ENCODE measurements at regions not wholly inside any gene's neighbourhood (a gene's known extent, or its start where the extent isn't known, plus 50 kb on each side); places are given as distances from the start of the nearest gene placed in this dataset.

- no peak for DNase-seq (ENCODE audit: low spot score)
Observed at GRCh38 chr20:48205281-48205782, 420.1 kb upstream of the SULF2 start.

DNA sequence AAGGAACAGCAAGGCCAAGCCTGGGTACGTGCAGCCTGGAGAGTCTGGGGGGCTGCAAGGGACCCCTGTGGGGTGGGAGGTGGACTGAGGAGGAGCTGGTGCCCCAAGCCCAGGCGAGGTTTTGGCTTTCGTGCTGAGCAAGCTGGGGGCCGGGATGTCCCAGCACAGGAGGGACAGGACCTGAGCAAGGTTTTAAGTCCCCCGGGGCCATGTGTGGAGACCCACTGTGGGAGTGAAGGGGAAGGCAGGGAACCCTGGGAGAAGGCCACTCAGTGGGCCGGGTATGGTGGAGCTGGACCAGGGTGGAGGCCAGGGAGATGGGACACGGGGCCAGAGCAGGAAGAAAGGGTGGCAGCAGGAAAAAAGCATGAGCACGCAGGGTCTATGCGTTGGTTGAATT lies 419.2 kb upstream of the SULF2 start:
- DNase-seq (ENCODE audit: low spot score) = no peak

GRCh38 chr20:48203252-48203651 lies 418.0 kb upstream of the SULF2 start:
- DNase-seq (ENCODE audit: low spot score) = no peak

DNA sequence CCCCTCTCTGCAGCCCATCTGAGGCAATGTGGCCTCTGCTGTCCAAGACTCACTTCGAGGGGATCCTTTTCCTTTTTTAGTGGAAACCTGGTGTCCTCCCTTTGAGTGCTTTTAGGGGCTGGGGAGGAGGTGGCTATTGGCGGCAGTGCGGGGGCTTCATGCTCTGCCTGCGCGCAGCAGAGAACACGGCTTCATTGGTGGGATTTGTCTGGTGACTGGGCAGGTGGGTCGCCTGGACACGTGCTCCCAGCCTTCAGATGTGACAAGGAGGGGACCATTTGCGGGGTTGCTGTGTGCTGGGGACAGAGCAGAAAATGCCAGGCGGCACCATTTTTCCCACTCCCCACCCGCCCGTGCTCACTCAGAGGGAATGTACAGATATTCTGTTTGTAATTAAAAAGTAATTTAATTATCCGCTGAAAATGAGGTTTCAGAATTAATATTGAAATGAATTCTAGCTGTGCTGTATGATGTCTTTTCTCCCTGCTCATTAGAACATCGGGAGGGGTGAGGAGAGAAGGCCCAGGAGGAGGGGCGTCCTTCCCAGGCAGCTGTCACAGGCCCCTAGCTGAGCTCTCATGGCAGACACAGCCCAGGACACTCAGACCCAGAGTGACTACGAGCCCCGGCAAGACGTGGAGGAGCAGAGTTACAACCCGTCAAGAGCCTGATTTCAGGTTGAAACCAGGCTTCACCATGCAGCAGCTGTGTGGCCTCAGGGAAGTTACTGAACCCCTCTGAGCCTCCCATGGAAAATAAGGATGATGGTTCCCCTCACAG lies 417.2 kb upstream of the SULF2 start:
- no peak for DNase-seq (ENCODE audit: low spot score)

GRCh38 chr20:48201885-48202284 lies 416.6 kb upstream of the SULF2 start:
- no peak for DNase-seq (ENCODE audit: low spot score)

DNA sequence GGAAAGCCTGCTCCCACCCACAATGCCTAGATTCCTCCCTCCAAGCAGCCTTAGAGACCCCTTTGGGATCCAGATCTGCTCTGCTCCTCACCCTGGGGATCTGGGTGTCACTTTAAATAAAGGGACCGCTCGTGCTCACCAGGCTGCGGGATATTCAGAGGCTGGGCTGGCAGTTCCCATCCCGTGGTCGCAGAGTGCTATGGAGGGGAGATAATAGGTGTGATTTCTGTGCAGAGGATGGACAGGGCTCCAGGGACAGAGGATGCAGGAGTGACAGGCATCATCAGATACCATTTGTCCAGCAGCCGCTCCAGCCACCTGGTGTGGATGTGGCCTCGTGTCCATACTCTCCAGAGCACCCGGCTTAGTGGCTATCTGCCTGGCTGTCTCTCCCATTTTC lies 415.9 kb upstream of the SULF2 start:
- DNase-seq (ENCODE audit: low spot score) = no peak

GRCh38 chr20:48198929-48199451 lies 413.7 kb upstream of the SULF2 start:
- DNase-seq (ENCODE audit: low spot score) = no peak

DNA sequence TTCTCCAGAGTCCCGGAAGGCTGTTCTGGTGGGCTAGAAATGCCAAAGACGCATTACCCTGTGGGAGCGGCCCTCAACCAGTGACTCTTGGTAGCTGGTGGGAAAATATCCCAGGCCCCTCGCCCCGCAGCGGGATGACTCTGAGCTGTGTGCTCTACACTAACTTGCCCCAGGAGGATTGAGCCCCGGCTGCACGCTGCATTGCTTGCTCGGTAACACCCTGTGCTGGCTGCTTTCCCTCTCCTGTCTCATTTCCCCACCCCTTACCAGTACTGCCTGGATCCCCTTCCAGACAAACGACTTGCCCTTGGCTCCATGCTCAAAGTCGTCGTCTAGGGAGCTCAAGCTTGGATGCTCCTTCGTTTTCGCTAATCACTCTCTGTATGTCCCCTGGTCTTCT lies 411.8 kb upstream of the SULF2 start:
- DNase-seq (ENCODE audit: low spot score) = no peak

DNA sequence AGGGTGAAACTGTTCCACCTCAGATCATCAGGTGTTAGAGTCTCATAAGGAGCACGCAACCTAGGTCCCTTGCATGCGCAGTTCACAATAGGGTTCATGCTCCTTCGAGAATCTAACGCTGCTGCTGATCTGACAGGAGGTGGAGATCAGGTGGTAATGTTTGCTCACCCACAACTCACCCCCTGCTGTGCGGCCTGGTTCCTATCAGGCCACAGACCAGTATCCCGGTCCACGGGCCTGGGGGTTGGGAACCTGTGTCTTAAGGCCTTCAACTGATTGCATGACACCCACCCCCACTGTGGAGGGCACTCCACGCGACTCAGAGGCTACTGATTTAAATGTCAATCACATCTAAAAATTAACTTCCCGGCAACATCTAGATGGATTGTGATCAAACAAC lies 411.2 kb upstream of the SULF2 start:
- DNase-seq (ENCODE audit: low spot score) = no peak

GRCh38 chr20:48196001-48196400 lies 410.7 kb upstream of the SULF2 start:
- no peak for DNase-seq (ENCODE audit: low spot score)

GRCh38 chr20:48195121-48195870 lies 410.0 kb upstream of the SULF2 start:
- DNase-seq (ENCODE audit: low spot score) = no peak

GRCh38 chr20:48194583-48194982 lies 409.3 kb upstream of the SULF2 start:
- no peak for DNase-seq (ENCODE audit: low spot score)

GRCh38 chr20:48193627-48194425 lies 408.5 kb upstream of the SULF2 start:
- DNase-seq (ENCODE audit: low spot score) = no peak

- DNase-seq (ENCODE audit: low spot score) = no peak
Observed at GRCh38 chr20:48192109-48192508, 406.8 kb upstream of the SULF2 start.

- no peak for DNase-seq (ENCODE audit: low spot score)
Observed at GRCh38 chr20:48191200-48191599, 405.9 kb upstream of the SULF2 start.

DNA sequence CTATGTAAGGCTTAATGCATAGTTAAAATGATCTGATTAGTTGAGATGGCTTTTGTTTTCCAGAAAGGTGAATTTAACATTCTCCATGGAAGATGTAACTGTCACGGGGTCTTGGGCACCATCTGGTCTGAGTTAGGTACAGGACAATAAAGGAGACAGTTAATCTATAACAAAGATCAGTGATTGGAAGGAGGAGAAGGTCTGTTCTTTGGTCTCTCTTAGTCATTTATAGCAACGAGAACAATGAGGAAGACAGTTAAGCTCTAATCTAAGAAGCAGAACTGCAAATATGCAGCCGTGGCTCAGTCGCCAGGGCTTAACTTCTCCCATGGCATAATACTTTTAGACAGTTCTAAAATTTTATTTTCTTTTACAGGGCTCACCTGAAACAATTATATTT lies 405.5 kb upstream of the SULF2 start:
- DNase-seq (ENCODE audit: low spot score) = no peak

- DNase-seq (ENCODE audit: low spot score) = no peak
Observed at GRCh38 chr20:48189181-48189580, 403.9 kb upstream of the SULF2 start.

DNA sequence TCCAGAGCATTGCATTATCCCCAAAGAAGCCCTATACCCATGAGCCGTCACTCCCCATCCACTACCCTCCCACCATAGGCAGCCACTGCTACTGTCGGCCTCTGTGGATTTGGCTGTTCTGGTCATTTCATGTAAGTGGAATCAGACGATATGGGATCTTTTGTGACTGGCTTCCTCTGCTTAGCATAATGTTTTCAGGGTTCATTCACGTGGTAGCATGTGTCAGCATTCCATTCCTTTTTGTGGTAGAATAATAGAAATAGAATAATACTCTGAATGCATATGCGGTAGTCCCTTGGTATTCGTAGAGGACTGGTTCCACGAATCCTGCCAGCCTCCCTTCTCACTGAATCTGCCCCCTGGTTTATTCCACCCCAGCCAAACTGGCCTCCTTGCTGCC lies 402.6 kb upstream of the SULF2 start:
- no peak for DNase-seq (ENCODE audit: low spot score)

GRCh38 chr20:48186915-48187314 lies 401.6 kb upstream of the SULF2 start:
- no peak for DNase-seq (ENCODE audit: low spot score)

DNA sequence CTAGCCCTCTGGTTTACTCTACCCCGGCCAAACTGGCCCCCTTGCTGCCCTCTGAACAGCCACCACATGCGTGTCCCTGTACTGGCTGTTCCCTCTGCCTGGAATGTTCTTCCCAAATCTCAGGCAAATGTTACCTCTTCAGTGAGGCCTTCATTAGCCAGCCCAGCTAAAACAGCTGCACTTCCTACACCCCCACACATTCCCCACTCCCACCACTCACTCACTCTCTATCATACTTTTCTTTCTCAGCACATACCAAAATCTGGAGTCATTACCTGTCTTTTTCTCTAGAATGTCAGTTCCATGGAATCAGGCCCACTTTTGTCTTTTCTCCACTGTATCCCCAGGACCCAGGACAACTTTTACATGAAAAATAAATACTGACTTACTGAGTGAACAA lies 401.2 kb upstream of the SULF2 start:
- no peak for DNase-seq (ENCODE audit: low spot score)

- DNase-seq (ENCODE audit: low spot score) = no peak
Observed at GRCh38 chr20:48184229-48184628, 398.9 kb upstream of the SULF2 start.

DNA sequence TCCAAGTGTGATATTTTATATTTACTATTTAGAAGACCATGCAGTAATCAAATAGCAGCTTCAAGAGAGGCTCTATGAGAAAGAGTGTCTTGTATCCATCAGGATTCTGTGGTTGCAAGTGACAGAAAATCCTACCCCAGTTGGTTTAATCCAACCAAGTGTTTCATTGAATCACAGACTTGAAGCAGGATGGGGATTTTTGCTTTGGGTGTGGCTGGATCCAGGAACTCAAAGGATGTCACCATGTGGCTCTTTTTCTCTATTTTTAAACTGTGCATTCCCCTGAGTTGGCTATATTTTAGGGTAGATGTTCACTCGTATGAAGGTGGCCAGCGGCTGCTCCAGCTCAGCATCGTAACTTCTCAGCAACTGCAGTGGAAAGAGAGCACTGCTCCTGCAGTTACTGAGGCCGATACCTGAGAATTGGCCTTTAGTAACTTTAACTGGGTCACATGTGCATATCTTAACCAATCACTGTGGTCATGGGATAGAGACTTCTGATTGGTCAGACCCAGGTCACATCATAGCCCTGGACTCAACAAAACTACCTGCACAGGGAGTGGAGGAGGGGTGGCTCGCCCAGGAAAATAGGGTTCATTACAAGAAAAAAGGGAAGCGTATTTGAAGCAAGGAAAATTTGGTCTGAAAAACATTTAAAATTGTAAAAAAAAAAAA lies 396.1 kb upstream of the SULF2 start:
- DNase-seq (ENCODE audit: low spot score) = no peak
